NCI-H1048 (cell line): ENCODE measurements at regions not wholly inside any gene's neighbourhood (a gene's known extent, or its start where the extent isn't known, plus 50 kb on each side); places are given as distances from the start of the nearest gene placed in this dataset.

Experiments used
- DNase-seq: peaks from one replicate; lab custom pipeline; 2025; lab: John Stamatoyannopoulos, UW

- no peak for DNase-seq
Measured at GRCh38 chr9:19999491-20000057, 210.7 kb upstream of the SLC24A2 start.

GRCh38 chr9:19998823-19999455 lies 210.1 kb upstream of the SLC24A2 start:
- no peak for DNase-seq

DNA sequence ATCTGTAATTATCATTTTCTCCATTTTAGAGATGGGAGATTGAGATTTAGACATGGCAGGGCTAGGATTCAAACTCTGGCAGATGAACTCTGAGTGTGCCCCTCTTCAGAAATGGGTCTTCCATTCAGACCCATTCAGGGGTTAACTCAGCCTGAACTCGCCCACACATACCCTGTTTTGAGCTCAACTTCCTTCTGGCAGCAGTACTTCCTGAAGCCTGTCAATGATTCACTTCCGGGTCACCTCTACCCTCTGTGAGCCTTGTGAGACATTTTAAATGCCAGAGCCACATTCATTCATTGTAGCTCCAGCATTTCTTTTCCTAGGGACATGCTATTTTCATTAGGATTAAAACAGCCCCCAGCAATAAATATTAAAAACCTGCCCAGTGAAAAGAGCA lies 209.3 kb upstream of the SLC24A2 start:
- DNase-seq: no peak

DNA sequence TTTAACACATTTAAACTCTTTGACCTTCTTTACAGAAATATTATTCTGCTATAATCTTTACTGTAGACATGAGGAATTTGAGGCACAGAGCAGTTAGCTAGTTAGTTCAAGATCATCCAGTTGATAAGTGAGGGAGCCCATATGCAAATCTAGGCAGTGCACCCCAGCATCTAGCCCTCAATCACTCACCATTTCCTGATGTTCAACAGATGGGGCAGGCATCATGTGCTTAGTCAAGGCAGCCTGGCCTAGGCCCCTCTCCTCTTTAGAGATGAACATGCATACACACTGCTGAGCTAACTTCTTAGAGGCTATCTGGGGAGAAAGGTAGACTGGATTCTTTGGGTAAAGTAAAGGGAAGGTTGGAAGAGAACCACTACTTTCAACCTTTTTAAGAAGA lies 206.8 kb upstream of the SLC24A2 start:
- DNase-seq: no peak

- no peak for DNase-seq
Measured at GRCh38 chr9:19994296-19994695, 205.5 kb upstream of the SLC24A2 start.

GRCh38 chr9:19992556-19992955 lies 203.7 kb upstream of the SLC24A2 start:
- DNase-seq: no peak

- DNase-seq: no peak
Measured at GRCh38 chr9:19989213-19989612, 200.4 kb upstream of the SLC24A2 start.

GRCh38 chr9:19988281-19988680 lies 199.4 kb upstream of the SLC24A2 start:
- DNase-seq: no peak

DNA sequence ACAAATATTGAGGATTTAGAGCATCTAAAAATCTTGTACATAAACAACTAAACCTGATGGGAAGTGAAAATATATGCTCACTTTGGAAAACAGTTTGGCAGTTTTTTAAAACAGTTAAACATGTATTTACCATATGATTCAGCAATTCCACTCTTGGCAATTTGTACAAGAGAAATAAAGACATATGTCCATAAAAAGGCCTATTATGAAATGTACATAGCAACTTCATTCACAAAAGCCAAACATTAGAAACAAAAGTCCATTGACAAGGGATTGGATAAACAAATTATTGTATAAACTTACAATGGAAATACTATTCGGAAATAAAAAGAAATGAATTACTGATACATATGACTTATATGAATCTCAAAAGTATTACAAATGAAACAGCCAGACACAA lies 196.2 kb upstream of the SLC24A2 start:
- no peak for DNase-seq

GRCh38 chr9:19976226-19976625 lies 187.4 kb upstream of the SLC24A2 start:
- no peak for DNase-seq

DNA sequence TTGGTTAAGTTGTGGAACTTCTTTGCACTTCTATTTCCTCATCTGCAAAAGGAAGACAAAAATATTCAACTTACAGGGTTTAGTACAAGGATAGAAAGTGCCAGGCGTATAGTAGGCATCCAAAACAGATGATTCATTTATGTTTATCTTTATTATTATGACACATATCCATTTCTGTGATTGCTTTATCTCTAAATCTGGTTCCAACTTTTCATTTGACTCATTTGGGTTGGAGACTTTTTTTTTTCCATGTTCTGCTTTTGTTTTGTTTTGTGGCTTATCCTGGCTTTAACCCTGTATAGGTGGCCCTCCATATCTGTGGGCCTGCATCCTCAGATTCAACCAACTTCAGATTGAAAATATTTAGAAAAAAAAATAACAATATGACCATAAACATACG lies 186.7 kb upstream of the SLC24A2 start:
- DNase-seq: no peak

GRCh38 chr9:19969721-19970120 lies 180.9 kb upstream of the SLC24A2 start:
- no peak for DNase-seq

- no peak for DNase-seq
Measured at GRCh38 chr9:19967888-19968459, 179.1 kb upstream of the SLC24A2 start.

- no peak for DNase-seq
Measured at GRCh38 chr9:19967216-19967887, 178.5 kb upstream of the SLC24A2 start.

- no peak for DNase-seq
Measured at GRCh38 chr9:19965336-19965735, 176.5 kb upstream of the SLC24A2 start.

DNA sequence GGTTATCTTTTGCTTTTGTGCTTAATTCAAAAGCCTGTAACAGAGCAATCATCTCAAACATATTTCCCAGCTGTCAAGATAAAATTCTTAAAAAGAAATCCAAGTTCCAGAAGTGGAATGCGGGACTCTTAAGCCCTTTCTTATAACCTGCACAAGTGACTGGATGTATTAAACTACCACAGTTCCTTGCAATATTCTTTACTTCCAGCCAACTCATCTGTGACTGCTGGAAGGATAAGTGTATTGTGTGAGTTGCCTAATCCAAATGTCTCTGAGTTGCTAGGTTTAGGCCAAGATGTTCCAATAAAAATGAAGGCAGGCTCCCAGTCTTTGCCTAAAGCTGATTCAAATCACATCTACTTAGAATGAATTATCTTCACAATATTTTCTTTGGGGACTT lies 159.2 kb upstream of the SLC24A2 start:
- DNase-seq: no peak

- no peak for DNase-seq
Measured at GRCh38 chr9:19946441-19947109, 157.7 kb upstream of the SLC24A2 start.

DNA sequence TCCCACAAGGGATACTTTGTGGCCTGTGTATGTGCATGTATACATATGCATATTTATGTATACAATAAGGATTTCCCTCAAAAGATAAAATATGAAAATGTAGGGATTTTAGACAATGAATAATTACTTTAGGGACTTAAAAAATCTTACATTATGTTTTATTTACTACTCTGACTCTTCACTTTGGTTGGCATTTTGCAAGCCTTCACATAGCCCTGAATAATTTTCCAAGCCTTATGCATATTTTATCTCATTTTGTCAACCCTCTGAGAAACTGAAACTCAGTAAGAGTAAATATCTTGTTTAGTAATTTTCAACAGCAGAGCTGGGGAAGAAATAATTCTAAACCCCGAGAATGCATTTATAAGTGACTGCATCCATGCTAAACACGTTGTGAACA lies 153.0 kb upstream of the SLC24A2 start:
- DNase-seq: no peak

DNA sequence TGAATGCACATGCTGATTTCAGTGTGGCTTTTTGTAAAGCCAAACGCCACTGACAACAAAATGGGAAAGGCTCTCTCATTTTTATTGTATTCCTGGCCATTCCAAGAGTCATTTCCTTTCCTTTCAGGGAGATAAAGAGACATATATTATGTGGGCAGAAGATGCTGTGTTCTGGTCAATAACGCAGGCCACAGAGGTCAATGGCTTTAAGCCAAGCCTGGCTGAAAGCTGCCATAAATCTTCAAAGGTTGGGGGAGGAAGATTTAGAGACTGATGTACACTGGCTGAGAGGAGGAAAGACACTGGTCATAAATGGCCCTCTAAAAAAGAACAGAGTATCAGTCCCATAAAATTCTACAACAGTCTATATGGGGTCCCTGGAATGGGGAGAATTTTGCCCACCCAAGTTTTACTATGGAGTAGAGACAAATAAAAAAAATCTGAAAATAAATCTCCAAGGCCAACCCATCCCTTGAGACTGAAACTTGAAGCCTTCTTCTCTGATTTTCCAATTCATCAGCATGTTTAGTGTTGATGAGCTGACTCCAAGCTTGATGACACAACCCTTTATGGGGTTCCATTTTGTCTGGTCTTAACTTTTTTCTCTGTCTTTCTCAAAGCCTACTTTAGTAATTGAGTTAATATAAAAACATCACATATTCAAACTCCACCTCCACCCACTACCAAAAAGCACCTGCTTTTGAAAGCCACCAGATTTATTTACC lies 152.1 kb upstream of the SLC24A2 start:
- DNase-seq: no peak

GRCh38 chr9:19939734-19940278 lies 151.0 kb upstream of the SLC24A2 start:
- no peak for DNase-seq

GRCh38 chr9:19938990-19939733 lies 150.3 kb upstream of the SLC24A2 start:
- DNase-seq: no peak
